ENCODE measurements at regions not wholly inside any gene's neighbourhood (a gene's known extent, or its start where the extent isn't known, plus 50 kb on each side); places are given as distances from the start of the nearest gene placed in this dataset.

- H3K79me2 ChIP-seq (ENCODE audit: control insufficient read depth, insufficient read depth, low read length): no peaks in the 10 kb centered on the region
- no peak overlapping the region for H3K9ac ChIP-seq (ENCODE audit: control insufficient read depth, extremely low read depth, insufficient read depth, low read length)
- H3K9me3 ChIP-seq (ENCODE audit: control insufficient read depth, low read depth, low read length): no peaks in the 10 kb centered on the region
- no peak overlapping the region for H2AFZ ChIP-seq (ENCODE audit: control insufficient read depth, low read length)
- no peak for TF ChIP-seq EZH2 (IDR thresholded peaks at IDR 0.05; ENCODE audit: low read length)
- TF ChIP-seq, protein P1, sequence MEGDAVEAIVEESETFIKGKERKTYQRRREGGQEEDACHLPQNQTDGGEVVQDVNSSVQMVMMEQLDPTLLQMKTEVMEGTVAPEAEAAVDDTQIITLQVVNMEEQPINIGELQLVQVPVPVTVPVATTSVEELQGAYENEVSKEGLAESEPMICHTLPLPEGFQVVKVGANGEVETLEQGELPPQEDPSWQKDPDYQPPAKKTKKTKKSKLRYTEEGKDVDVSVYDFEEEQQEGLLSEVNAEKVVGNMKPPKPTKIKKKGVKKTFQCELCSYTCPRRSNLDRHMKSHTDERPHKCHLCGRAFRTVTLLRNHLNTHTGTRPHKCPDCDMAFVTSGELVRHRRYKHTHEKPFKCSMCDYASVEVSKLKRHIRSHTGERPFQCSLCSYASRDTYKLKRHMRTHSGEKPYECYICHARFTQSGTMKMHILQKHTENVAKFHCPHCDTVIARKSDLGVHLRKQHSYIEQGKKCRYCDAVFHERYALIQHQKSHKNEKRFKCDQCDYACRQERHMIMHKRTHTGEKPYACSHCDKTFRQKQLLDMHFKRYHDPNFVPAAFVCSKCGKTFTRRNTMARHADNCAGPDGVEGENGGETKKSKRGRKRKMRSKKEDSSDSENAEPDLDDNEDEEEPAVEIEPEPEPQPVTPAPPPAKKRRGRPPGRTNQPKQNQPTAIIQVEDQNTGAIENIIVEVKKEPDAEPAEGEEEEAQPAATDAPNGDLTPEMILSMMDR (optimal IDR thresholded peaks at IDR 0.05 in 1 of 3, IDR thresholded peaks at IDR 0.05 in 1 of 3, conservative IDR thresholded peaks at IDR 0.05 in 1 of 3; ENCODE audit: extremely low read depth in 1 of 3, insufficient read depth in 2 of 3, low read length in 3 of 3): no peak
- H3K36me3 ChIP-seq (ENCODE audit: control insufficient read depth in 2 of 2, extremely low read depth in 1 of 2, insufficient read depth in 2 of 2, low read length in 2 of 2): no peaks in the 10 kb centered on the region
- H3K4me1 ChIP-seq (ENCODE audit: control insufficient read depth, extremely low read depth, insufficient read depth, low read length): peaks cover 12% of the 10 kb centered on the region
- H3K4me2 ChIP-seq (ENCODE audit: control insufficient read depth, extremely low read depth, insufficient read depth, low read depth, low read length): no peak overlapping the region
- no peak overlapping the region for H3K4me3 ChIP-seq (ENCODE audit: control insufficient read depth in 2 of 3, extremely low read depth in 1 of 3, insufficient read depth in 2 of 3, low read depth in 1 of 3, low read length in 3 of 3)
- no peaks in the 10 kb centered on the region for H3K9me1 ChIP-seq (ENCODE audit: control insufficient read depth, extremely low read depth, insufficient read depth, low read length)
- peaks cover 28% of the 10 kb centered on the region for H3K27me3 ChIP-seq (ENCODE audit: control insufficient read depth, extremely low read depth, insufficient read depth, low read length)
- no peak overlapping the region for H3K27ac ChIP-seq (ENCODE audit: control insufficient read depth, insufficient read depth, low read length)
- no peaks in the 10 kb centered on the region for H4K20me1 ChIP-seq (ENCODE audit: control insufficient read depth, extremely low read depth, insufficient read depth, low read length)
- FAIRE-seq (no peak), DNase-seq (ENCODE audit: low read depth, low spot score) (no peak)
- dilution Hi-C loops (cut with MboI; ENCODE audit: extremely low pct_ligation_motif_present, low sequenced_read_pairs): no loop called here
Observed at GRCh38 chr15:69628256-69629093, 175.9 kb downstream of the RPLP1 start.

DNA sequence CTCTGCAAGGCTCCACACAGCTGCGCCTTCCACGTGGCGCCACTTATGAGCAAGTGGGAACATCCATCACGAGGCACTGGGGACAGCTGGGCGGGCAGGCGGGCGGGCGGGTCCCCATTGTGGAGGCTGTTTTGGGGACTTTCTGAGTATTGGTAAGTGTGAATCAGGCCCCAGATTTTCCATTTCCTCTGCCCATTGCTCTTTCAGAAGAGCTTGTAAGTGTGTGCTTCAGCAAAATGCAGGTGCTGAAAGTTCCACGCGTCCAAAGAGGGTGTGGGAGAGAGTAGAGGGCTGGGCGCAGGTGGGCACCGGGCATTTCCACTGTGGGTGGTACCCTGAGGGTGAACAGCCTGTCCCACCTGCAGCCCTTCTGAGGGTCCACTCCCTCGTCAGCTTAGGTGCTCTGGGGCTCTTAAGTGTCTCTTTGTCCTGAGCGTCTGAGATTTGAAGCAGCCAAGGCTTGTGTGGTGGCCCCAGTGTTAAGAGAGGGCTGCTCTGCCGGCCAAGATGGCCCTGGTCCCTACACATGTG, 177.1 kb downstream of the RPLP1 start:
- Histone ChIP-seq H3K4me2 (ENCODE audit: control insufficient read depth, extremely low read depth, insufficient read depth, low read depth, low read length) (no peak overlapping the region), H3K27ac (ENCODE audit: control insufficient read depth, insufficient read depth, low read length) (no peak overlapping the region), H2AFZ (ENCODE audit: control insufficient read depth, low read length) (no peak overlapping the region), H3K27me3 (ENCODE audit: control insufficient read depth, extremely low read depth, insufficient read depth, low read length) (peaks cover 28% of the 10 kb centered on the region), H3K4me1 (ENCODE audit: control insufficient read depth, extremely low read depth, insufficient read depth, low read length) (no peaks in the 10 kb centered on the region), H3K36me3 (ENCODE audit: control insufficient read depth in 2 of 2, extremely low read depth in 1 of 2, insufficient read depth in 2 of 2, low read length in 2 of 2) (no peaks in the 10 kb centered on the region), H3K79me2 (ENCODE audit: control insufficient read depth, insufficient read depth, low read length) (no peaks in the 10 kb centered on the region), H3K9me3 (ENCODE audit: control insufficient read depth, low read depth, low read length) (no peaks in the 10 kb centered on the region), H3K9me1 (ENCODE audit: control insufficient read depth, extremely low read depth, insufficient read depth, low read length) (no peaks in the 10 kb centered on the region), H4K20me1 (ENCODE audit: control insufficient read depth, extremely low read depth, insufficient read depth, low read length) (no peaks in the 10 kb centered on the region), H3K9ac (ENCODE audit: control insufficient read depth, extremely low read depth, insufficient read depth, low read length) (no peak overlapping the region), H3K4me3 (ENCODE audit: control insufficient read depth in 2 of 3, extremely low read depth in 1 of 3, insufficient read depth in 2 of 3, low read depth in 1 of 3, low read length in 3 of 3) (no peak overlapping the region)
- dilution Hi-C loops (cut with MboI; ENCODE audit: extremely low pct_ligation_motif_present, low sequenced_read_pairs): no loop called here
- no peak for FAIRE-seq
- DNase-seq (ENCODE audit: low read depth, low spot score): no peak
- no peak for TF ChIP-seq EZH2 (IDR thresholded peaks at IDR 0.05; ENCODE audit: low read length)
- TF ChIP-seq, protein P1 (optimal IDR thresholded peaks at IDR 0.05 in 1 of 3, IDR thresholded peaks at IDR 0.05 in 1 of 3, conservative IDR thresholded peaks at IDR 0.05 in 1 of 3; ENCODE audit: extremely low read depth in 1 of 3, insufficient read depth in 2 of 3, low read length in 3 of 3): no peak

All from keratinocyte (primary cell).